NOMO-1 treated with dmso at 0.1 percent for 144 hours (cell line): ENCODE measurements at regions not wholly inside any gene's neighbourhood (a gene's known extent, or its start where the extent isn't known, plus 50 kb on each side); places are given as distances from the start of the nearest gene placed in this dataset.

Source experiments
- DNase-seq: peaks from one replicate; lab custom pipeline; 2025; ENCODE audit not compliant: unreplicated experiment; lab: John Stamatoyannopoulos, UW

DNA sequence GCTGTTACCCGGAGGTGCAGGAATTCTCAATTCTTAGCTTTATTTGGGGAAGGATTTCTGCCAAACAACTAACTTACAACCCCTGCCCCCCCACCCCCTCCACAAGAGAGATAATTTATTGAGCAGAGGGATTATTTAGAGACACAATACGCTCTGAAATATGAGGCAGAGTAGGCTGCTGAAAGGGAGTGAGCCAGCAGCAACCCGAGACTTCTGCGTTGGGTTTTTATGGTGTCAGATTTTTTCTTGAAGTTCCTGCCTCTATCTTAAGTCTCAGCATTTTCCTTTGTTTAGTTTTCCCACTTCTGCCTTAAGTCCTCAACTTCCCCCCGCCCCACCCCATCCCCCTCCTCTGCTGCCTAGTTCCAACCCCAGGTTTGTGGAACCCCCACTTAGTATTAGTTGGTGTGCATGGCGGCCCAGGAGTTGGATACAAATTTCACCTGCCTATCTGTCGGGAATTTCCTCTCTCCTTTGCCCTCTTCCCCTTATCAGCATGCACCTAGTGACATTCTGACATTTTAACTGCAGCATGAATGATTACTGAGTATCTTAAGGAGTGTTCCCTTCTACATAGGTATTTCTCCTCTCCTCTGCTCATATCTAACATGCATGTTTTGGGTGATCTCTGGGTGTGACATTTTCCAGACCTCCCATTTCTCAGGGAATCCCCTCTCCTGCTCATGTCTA is 1635.9 kb upstream of the LRRTM1 start:
- DNase-seq = no peak

DNA sequence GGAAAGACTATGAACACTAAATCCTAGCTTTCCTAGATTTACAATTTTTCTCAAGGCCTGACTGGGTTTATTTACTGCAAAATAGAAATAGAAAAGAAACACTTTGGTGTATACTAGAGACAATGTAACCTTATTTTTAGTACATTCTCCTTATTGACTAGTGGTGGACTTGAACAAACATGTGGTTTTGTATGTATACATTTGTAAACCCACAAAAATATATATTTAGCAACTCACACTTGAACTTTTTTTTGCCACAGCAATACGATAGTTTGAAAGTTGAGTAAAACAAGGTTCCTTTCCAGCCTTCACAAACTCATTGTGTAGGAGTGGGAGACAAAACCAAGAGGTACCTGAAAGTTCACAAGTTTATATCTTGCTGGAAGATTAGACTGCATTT is 1633.4 kb upstream of the LRRTM1 start:
- DNase-seq = no peak

DNA sequence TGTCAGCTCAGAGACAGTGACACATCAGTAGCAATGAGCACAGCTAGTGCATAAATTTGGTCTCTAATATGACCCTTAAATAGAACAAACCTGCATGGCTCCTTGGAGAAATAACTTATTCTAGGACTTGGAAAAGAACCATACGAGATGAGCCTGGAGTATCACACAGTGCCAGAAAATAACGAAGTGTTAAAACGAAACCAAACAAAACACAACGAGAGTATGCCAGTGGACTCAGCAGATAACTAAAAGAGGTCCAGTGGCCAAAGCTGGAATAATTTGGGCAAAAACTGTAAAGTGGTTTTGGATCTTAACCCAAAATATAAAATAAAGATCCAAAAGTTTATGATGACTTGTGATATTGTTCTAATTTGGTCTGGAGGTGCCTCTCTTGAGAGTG is 1599.0 kb upstream of the LRRTM1 start:
- DNase-seq = no peak

DNA sequence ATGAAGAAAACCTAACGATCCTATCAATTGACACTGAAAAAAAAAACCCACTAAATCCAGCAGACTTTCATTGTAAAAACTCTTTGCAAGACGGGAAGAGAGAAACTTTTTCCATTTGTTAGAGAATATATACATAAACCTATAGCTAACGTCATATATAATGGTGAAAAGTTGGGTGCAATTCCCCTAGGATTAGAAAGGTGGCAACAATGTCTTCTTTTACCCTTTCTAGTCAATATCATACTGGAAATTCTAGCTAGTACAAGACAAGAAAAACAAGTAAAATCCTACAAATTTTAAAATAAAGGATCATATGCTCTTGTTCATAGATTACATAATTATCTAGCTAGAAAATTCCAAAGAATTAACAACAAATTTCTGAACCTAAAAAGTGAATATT is 1596.5 kb upstream of the LRRTM1 start:
- no peak for DNase-seq

DNA sequence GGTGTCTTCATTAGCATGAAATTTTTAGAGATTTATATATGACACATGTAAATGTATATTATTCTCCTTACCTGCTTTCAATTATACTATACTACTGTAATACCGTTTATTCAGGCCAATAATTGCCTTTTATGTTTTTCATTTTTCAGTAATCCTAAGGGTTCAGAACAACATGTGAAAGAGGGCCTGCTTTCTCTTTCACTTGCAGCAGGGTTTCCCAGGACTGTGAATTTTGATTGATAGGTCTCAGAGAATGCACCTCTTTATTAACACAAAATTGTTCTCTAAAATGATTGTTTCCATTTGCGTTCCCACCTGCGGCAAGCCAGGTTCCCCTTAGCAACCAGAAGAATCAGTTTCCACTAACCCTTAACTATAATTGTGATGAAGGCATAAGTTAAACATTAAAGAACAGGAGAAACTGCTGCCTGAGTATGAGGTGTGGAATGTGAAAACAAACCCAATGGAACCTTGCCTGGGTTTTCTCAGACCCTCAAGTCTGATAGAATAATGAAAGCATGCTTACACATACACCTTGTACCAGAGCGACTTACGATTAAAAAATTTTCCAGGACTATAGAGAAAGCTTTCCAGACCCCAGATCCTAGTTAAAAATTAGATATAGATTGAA is 1591.2 kb upstream of the LRRTM1 start:
- no peak for DNase-seq

DNA sequence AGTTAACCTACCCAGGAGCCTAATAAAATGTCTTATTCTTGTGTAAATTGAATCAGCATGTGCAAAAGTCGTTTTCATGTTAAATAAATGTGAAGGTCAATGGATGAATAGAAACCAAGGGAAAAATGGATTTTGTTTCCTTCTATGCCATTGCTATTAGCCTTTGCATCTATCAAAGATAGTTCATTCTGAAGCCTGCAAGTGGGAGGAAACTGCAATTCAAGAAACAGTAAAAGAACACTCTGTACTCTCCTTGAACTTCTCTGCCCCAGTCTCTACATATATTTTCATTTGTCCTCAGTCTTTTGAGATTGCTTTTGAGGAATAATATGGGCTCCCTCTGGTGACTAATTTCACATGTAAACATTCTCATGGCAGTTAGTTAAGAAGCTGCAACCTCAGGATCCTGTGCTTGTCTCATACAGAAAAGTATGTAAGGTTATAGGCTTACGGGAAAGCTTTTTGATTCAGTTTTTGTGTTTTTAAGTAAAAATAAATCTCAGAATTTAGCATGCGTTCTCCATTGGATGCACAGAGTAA is 1590.0 kb upstream of the LRRTM1 start:
- no peak for DNase-seq

DNA sequence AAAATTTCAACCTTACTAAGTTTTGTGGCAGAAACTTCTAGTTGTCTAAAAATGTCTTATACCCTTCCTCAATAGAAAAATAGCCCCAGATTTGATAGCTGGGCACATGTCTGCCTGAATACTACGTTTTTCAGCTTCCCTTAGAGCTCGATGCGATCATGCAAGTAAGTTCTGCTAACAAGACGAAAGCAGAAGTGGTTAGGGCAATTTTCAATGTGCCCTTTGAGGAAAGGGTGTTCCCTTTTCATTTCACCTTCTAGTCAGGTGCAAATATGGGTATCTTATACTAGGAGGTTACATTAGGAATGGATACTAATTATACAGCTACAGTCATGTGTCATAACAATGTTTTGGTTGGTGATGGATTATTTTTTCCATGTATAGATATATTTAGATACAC is 1572.1 kb upstream of the LRRTM1 start:
- no peak for DNase-seq

DNA sequence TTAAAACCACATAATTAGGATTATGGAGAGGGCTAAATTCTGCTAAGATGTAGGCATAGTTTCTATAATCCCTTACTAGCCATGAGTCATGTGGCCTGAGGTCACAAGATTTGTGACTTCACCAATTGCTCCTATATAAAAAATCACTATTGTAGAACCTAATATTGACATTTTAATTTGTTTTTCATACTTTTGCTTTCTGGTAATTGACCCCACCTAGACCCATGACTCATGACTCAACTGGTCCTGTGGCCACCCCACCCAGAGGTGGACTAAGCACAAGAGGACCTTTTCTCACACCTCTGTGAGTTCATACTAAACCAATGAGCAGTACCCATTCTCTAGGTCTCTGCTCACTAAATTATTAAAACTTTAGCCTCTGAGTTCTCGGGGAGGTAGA is 1567.5 kb upstream of the LRRTM1 start:
- no peak for DNase-seq

DNA sequence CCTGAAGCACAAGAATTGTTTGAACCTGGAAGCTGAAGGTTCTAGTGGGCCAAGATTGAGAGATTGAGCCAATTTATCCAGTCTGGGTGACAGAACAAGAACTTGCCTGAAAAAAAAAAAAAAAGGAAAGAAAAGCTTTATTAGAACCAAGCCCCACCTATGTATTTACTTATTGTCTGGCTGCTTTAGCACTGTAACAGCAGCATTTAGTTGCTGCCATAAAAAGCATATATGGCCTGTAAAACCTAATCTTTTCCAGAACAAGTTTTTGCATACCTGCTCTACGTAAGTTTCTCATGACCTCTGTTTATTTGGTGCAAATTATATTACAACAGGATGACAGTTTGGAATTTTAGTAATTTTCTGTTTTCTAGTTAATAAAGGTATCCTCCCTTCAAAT is 1565.6 kb upstream of the LRRTM1 start:
- DNase-seq = no peak

DNA sequence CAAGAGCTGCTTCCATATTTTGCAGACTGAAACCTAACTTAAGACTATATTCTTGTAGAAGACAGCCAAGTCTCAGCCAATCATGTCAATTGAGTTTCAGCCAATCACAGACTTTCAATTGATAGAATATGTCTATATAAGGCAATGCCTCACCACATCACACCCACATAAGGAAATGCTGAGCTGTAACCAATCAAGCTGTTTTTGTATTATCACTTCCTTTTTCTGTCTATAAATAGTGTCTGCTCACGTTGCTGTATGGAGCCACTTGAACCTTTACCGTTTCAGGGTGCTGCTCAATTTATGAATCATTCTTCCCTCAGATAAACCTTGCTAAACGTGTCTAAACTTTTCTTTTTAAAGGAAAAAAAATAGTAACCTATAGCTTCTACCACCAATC is 1554.4 kb upstream of the LRRTM1 start:
- DNase-seq = no peak

DNA sequence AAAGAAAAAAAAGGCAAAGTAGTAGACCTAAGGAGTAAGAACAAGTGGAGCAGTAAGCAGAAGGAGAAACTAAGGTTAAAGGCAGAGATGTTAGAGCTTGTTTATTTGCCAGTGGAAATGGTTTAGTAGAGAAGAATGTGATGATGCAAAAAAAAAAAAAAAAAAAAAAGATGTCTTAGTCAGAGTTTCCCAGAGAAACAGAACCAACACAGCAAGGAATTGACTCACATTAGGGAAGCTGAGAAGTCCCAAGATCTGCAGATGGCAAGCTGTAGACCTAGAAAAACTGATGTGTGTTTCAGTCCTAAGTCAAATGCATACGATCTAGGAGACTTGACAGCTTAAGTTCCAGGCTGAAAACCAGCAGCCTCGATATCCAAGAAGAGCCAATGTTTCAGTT is 1548.8 kb upstream of the LRRTM1 start:
- no peak for DNase-seq

DNA sequence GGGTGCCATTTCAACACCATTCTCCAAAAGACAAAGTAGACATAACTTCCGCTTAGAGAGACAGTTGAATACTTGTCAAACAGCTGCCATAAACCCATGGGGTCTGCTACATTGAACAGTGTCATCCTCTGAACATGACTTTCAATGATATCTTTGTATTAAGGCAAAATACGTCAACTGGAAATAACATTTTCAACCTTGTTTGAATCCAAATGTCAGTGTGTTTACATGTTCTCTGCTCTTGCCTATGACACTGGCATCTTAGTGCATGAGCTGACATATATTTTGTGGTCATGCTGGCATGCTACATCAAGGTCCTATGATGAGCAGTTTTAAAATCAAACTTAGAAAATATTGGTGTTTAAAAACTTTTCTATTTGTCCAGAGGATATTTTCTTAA is 1548.1 kb upstream of the LRRTM1 start:
- no peak for DNase-seq

DNA sequence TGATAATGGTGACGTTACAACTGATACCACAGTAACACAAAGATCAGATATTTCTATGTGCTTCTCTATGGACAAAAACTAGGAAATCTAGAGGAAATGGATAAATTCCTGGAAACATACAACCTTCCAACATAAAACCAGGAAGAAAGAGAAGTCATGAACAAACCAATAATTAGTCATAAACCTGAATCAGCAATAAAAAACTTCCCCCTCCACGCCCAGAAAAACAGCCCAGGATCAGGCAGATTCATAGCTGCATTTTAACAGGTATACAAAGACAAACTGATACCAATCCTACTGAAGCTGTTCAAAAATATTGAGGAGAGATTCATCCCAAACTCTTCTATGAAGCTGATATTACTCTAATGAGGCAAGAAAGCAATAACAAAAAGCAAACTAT is 1535.2 kb upstream of the LRRTM1 start:
- DNase-seq = no peak

DNA sequence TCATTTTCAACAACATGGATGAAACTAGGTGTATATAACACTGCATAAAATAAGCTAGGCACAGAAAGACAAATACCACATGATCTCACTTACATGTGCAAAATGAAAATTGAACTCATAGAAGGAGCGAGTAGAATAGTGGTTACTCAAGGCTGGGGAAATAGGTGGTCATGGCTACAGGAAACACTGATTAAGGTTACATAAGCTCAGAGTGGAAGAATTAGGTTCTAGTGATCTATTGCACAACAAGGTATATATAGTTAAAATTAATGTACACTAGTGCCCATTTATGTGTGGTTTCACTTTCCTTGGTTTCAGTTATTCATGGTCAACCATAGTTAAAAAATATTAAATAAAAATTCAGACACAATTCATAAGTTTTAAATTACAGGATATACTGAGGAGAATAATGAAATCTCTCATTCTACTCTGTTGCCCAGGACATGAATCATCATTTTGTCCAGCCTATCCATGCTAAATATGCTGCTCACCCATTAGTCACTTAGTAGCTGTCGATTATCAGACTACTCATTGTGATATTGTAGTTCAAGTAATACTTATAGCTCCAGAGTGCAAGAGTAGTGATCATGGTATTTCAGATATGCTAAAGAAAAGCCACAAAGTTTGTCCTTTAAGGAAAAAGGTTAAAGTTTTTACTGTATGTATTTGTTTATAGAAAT is 1530.9 kb upstream of the LRRTM1 start:
- no peak for DNase-seq

DNA sequence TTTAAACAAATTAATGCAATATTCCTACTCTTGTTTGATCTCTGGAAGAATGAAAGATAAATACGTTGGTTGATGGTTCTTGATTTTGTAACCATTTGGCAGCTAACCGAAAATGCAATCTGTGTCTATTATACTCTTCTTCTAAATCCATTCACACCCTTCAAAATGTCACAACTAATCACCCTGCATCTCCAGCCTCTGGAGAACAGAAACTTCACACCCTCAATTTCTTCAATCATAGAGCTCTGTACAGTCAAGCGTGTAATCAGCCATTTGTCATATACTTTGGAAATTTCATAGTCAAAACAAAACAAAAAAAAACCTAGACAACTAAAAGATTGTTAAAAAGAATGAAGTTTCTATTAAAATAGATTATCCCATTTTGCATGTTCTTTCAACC is 1482.3 kb upstream of the LRRTM1 start:
- DNase-seq = no peak

DNA sequence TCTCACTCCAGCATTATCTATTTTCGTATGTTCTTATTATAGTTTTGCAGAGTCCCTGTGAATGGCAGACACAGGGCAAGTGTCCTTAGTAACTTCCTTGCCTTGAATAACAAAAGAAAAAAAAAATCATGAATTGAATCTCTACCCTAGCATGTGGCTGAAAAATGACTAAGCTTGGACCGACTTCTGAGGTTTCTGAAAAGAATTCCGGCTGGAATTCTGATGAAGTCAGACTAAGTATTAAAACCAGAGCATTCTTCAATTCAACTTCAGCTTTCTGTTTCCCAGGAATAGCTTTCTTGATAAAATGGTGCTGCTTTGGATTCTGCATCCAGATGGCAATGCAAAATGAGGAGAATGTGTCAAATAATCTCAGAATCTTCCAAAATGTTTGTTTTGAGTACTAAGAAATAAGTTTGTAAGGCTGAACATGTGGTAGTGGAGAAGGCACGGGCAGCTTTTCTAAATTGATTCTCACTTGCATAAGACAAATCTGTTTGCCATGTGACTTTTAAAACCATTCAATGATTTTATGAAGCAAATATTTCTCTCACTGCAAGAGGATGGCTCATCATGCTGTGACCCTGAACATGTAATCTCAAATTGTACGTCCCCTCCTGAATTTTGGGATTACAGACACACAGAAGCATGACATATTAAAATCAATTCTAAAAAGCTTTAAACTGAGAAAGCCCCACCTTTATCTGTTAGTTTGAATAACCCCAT is 1462.8 kb upstream of the LRRTM1 start:
- DNase-seq = no peak

DNA sequence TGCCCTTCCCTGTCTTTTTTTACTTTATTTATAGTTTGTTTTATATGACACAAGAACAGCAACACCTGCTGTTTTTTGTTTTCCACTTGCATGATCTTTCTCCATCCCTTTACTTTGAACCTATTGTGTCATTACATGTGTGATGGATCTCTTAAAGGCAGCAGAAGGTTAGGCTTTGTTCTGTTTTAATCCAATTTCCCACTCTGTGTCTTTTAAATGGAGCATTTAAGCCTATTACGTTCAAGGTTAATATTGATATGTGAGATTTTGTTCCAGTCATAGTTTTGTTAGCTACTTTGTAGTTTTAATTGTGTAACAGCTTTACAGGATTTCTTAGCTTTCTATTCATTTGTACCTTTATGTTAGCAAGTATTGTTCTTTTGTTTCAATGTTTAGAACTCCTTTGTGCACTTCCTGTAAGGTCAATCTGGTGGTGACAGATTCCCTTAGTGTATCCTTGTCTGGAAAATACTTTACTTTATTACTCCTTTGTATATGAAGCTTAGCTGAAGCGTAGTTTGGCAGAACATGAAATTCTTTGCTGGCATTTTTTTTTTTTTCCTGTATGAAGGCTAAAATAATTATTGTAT is 1443.0 kb upstream of the LRRTM1 start:
- DNase-seq = no peak

DNA sequence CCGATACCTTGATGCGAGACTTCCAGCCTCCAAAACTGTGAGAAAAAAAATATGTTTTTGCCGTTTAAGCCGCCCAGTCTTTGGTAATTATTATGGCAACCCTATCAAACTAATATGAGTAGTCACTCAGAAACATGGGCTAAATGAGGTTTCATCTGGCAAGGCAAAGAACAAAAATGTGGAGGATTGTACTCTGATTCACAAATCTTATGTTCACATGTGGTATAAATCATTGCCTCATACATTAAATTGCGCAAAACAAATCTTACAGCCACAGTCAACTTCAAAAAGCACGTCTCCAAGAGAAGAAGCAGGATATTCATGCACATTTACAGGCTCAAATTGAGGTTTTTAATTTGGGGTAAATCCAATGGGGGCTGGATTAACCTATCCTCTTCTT is 1435.4 kb upstream of the LRRTM1 start:
- no peak for DNase-seq

DNA sequence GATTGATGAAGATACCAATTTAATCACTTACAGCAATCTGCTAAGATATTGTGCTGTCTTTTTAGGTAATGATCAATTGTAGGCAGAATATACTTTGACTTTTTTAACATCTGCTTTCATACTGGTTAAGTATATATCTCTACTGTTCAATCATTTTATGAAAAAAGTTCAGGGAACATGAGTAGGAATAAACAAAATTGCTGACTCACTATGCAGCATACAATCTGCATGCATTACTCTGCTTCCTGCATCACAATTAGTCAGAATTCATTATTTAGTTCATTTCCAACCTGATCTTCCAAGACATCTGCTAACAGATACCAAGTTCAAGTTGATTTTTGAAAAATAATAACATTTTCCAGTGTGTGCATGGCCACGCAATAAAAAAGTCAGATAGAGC is 1430.4 kb upstream of the LRRTM1 start:
- DNase-seq = no peak

DNA sequence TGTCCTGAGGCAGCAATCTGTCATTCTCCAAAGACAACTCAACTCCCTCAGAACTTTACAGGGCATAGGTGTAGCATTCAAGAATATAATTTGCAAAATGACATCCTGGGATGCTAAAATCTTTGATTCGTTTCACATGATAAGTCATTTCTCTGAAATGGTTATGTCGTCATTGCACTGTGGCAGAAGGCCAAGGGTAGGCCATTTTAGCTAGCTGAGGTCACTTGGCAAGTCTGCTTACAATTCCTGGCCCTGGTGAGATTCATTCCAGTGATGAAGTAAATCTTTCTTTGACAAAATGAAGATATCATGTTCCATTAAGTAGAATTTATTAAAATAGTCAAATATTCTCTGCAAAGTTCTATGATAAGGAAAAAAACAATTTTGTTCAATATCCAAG is 1410.3 kb upstream of the LRRTM1 start:
- no peak for DNase-seq

DNA sequence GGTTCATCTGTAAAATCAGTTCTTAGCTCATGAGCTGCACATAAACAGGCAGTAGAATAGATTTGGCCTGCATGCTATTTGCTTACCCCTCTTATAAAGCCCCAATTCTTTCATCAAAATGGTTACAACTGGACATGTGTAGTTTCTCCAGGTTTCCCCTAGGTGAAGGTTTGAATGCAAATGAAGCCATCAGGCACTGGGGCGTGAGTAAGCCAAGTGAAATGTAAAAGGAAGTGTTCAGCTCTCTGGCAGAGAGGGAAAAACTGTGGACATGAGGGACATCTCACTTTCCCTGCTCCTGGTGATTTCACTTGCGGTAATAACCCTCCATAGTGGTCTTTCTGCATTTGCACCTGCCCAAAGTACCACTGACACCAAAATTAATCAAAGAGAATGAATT is 1402.3 kb upstream of the LRRTM1 start:
- no peak for DNase-seq
